Right lobe of liver (tissue), 6 donors: ENCODE measurements at regions not wholly inside any gene's neighbourhood (a gene's known extent, or its start where the extent isn't known, plus 50 kb on each side); places are given as distances from the start of the nearest gene placed in this dataset.
A peak's percentile ranks its signal among the peaks of the same experiment; 100 is the strongest.

Source experiments
- ATAC-seq, 4 donors: fragments of 200-7000 bp; cut with Tn5 transposase; one replicate each; pipeline ENCODE4 v1.9.1; 2020; ENCODE audit warnings: mild to moderate bottlenecking in 4 of 4, moderate library complexity in 4 of 4
- DNase-seq, 3 donors: peaks; one replicate each; pipeline ENCODE4 v3.0.0-alpha.2; 2020
- H3K27ac ChIP-seq, 3 donors: fragments of 200-600 bp; one replicate each; pipeline ENCODE4 v1.8.0; 2022
- H3K27me3 ChIP-seq, 2 donors: fragments of 200-600 bp; one replicate each; pipeline ENCODE4 v1.8.0; 2022
- H3K36me3 ChIP-seq, 4 donors: fragments of 200-600 bp; sonication (generic) in 1 of 4; one replicate each; pipeline versions ENCODE4 v1.5.1 to v1.8.0; 2017 to 2022; ENCODE audit warnings: control low read depth in 1 of 4
- H3K4me1 ChIP-seq, 4 donors: fragments of 200-600 bp; sonication (generic) in 1 of 4; one replicate each; pipeline versions ENCODE4 v1.5.1 to v1.8.0; 2017 to 2022; ENCODE audit warnings: control low read depth in 1 of 4
- H3K4me3 ChIP-seq, 3 donors: fragments of 200-600 bp; one replicate each; pipeline ENCODE4 v1.8.0; 2022
- H3K9me3 ChIP-seq, 4 donors: fragments of 200-600 bp; sonication (generic) in 1 of 4; one replicate each; pipeline versions ENCODE4 v1.5.1 to v1.8.0; 2017 to 2022; ENCODE audit warnings: control low read depth in 1 of 4
- CTCF ChIP-seq, 4 donors: fragments of 200-600 bp in 3 of 4; fragments of 450-650 bp in 1 of 4; IDR thresholded peaks; one replicate each; pipeline versions ENCODE4 v1.5.1 to v1.8.0; 2016 to 2022; ENCODE audit warnings: antibody characterized with exemption in 4 of 4, mild to moderate bottlenecking in 2 of 4
- POLR2A ChIP-seq: fragments of 450-650 bp; IDR thresholded peaks from one replicate; pipeline ENCODE4 v1.6.1; 2017; ENCODE audit warnings: antibody characterized with exemption, mild to moderate bottlenecking
- WGBS: methylation state at CpG from one replicate; pipeline ENCODE4 v1.1.6; 2018; ENCODE audit warnings: low coverage, low lambda C conversion rate; ENCODE audit not compliant: insufficient coverage; ENCODE audit errors: missing lambda C conversion rate; 5-methylcytosine and 5-hydroxymethylcytosine counted together
- intact Hi-C, 2 donors: fragments of 100-400 bp; cut with DNase I; formaldehyde crosslinking; loops; one replicate each; pipeline versions ENCODE4 v1.11.2 to v1.14.1; 2022
- donor health status: DM: no; HTN: yes; CAD: no.
- donor health status: DM: no; HTN: no; CAD: no.
- donor health status: DM: no; HTN: no; CAD: no.
- donor health status: DM: no; HTN: yes; CAD: no.
- donor health status: DM: no; HTN: yes; CAD: no.

- peak; percentile 3 to 61 (median 24) for ATAC-seq
- no peak overlapping the region for H3K4me3 ChIP-seq
- WGBS = 63% methylated on average over 4 of the region's 5 CpGs
- TF ChIP-seq CTCF (IDR thresholded peaks at IDR 0.05) (no peak), POLR2A (no peak)
- no peaks in the 10 kb centered on the region for H3K36me3 ChIP-seq
- intact Hi-C loops = no loop called here
- H3K27ac ChIP-seq = peak overlapping the region in 2 of 3 donors; percentile 32 to 52
- no peaks in the 10 kb centered on the region for H3K27me3 ChIP-seq
- DNase-seq = peak in 2 of 3 donors; percentile 59 to 83
- no peaks in the 10 kb centered on the region for H3K9me3 ChIP-seq
- H3K4me1 ChIP-seq = peaks cover 0 to 43% (median 14%) of the 10 kb centered on the region in 4 donors
Observed at GRCh38 chr15:66641485-66642315, 60.3 kb upstream of the SMAD6 start.

GRCh38 chr15:66642514-66642913 lies 59.5 kb upstream of the SMAD6 start:
- H3K4me1 ChIP-seq = peaks cover 0 to 52% (median 17%) of the 10 kb centered on the region in 4 donors
- 6% methylated on average over 3 of the region's 3 CpGs for WGBS
- H3K4me3 ChIP-seq = no peak overlapping the region
- H3K36me3 ChIP-seq = no peaks in the 10 kb centered on the region
- no peaks in the 10 kb centered on the region for H3K9me3 ChIP-seq
- H3K27ac ChIP-seq = peak overlapping the region in 2 of 3 donors; percentile 32 to 52
- DNase-seq (peak in 2 of 3 donors; percentile 51 to 82), ATAC-seq (peak; percentile 46 to 70 (median 57))
- intact Hi-C loops = no loop called here
- H3K27me3 ChIP-seq = no peaks in the 10 kb centered on the region
- TF ChIP-seq CTCF (IDR thresholded peaks at IDR 0.05) (no peak), POLR2A (no peak)

GRCh38 chr15:66643033-66643432 lies 59.0 kb upstream of the SMAD6 start:
- H3K4me1 ChIP-seq = peaks cover 0 to 57% (median 20%) of the 10 kb centered on the region in 4 donors
- 30% methylated on average over 2 of the region's 2 CpGs for WGBS
- no peak overlapping the region for H3K4me3 ChIP-seq
- H3K36me3 ChIP-seq = no peaks in the 10 kb centered on the region
- no peak for DNase-seq
- TF ChIP-seq CTCF (IDR thresholded peaks at IDR 0.05) (no peak), POLR2A (no peak)
- no peaks in the 10 kb centered on the region for H3K9me3 ChIP-seq
- peak overlapping the region in 2 of 3 donors; percentile 32 to 52 for H3K27ac ChIP-seq
- no peak for ATAC-seq
- intact Hi-C loops = no loop called here
- no peaks in the 10 kb centered on the region for H3K27me3 ChIP-seq

GRCh38 chr15:66644000-66644787 lies 57.8 kb upstream of the SMAD6 start:
- WGBS = 20% methylated on average over 12 of the region's 13 CpGs
- peak; percentile 40 to 56 (median 46) for ATAC-seq
- TF ChIP-seq POLR2A (no peak), CTCF (IDR thresholded peaks at IDR 0.05) (no peak)

More at GRCh38 chr15:66644000-66644787, 57.8 kb upstream of the SMAD6 start:
- H3K27me3 ChIP-seq = no peaks in the 10 kb centered on the region
- intact Hi-C loops = no loop called here
- peak overlapping the region; percentile 52 to 79 (median 72) for H3K27ac ChIP-seq
- no peaks in the 10 kb centered on the region for H3K36me3 ChIP-seq
- peaks cover 0 to 68% (median 20%) of the 10 kb centered on the region in 4 donors for H3K4me1 ChIP-seq
- H3K4me3 ChIP-seq = no peak overlapping the region
- peak in 1 of 3 donors; percentile 50 for DNase-seq
- H3K9me3 ChIP-seq = no peaks in the 10 kb centered on the region
